ENCODE measurements at regions not wholly inside any gene's neighbourhood (a gene's known extent, or its start where the extent isn't known, plus 50 kb on each side); places are given as distances from the start of the nearest gene placed in this dataset.

DNA sequence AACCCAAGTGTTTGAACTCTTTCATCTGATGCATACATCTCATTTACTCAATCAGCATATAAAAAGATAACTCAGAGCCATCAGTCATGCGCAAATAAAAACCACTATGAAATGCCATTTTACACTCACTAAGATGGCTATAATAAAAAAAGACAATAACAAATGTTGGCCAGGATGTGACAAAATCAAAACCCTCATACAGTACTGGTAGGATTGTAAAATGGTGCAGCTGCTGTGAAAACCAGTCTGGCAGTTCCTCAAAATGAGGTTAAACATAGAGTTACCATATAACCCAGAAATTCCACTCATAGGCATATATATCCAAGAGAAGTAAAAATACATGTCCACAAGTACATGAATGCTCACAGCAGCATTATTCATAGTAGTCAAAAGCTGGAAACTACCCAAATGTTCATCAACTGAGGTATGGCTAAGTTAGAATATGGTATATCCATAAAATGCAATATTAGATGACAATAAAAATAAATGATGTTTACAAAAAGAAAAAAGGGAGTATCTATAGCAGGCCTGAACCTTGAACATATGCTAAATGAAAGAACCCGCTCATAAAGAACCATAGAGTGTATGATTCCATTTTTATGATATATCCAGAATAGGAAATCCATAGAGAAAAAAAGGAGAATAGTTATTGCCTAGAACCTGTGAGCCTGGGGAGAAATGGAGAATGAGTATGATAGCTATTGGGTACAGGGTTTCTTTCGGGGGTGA lies 265.1 kb downstream of the SIPA1L2 start:
- H3K4me3 ChIP-seq (ENCODE audit: low read length), result no peak overlapping the region
- TF ChIP-seq, protein P1, sequence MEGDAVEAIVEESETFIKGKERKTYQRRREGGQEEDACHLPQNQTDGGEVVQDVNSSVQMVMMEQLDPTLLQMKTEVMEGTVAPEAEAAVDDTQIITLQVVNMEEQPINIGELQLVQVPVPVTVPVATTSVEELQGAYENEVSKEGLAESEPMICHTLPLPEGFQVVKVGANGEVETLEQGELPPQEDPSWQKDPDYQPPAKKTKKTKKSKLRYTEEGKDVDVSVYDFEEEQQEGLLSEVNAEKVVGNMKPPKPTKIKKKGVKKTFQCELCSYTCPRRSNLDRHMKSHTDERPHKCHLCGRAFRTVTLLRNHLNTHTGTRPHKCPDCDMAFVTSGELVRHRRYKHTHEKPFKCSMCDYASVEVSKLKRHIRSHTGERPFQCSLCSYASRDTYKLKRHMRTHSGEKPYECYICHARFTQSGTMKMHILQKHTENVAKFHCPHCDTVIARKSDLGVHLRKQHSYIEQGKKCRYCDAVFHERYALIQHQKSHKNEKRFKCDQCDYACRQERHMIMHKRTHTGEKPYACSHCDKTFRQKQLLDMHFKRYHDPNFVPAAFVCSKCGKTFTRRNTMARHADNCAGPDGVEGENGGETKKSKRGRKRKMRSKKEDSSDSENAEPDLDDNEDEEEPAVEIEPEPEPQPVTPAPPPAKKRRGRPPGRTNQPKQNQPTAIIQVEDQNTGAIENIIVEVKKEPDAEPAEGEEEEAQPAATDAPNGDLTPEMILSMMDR (conservative IDR thresholded peaks at IDR 0.05; ENCODE audit: low read length), result no peak
- DNase-seq (ENCODE audit: low read depth), result no peak

DNA sequence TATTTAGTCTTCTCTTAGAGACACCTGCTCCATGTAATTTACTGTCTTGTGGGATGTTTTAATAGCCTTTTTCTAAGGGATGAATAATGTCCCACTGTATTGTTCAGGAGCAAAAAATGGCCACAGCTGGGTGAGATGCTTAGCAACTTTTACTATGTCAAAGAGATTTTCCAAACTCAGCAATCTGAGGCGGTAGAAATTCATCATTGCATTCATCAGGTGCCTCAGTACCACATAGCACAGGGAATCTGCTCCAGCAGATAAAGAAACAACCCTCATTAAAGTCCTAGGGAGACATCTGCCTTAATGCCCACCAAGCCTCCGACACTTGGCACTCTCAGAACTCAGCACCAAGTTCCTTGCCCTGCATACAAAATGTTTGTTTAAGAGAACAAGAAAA lies 266.9 kb downstream of the SIPA1L2 start:
- no peak overlapping the region for H3K4me3 ChIP-seq (ENCODE audit: low read length)
- no peak for DNase-seq (ENCODE audit: low read depth)
- TF ChIP-seq, protein P1 (conservative IDR thresholded peaks at IDR 0.05; ENCODE audit: low read length), result no peak

- DNase-seq (ENCODE audit: low read depth), result peak; percentile 24
- no peak overlapping the region for H3K4me3 ChIP-seq (ENCODE audit: low read length)
- TF ChIP-seq, protein P1 (conservative IDR thresholded peaks at IDR 0.05; ENCODE audit: low read length), result no peak
Measured at GRCh38 chr1:232357416-232357815, 272.5 kb downstream of the SIPA1L2 start.

GRCh38 chr1:232355162-232356006 lies 274.5 kb downstream of the SIPA1L2 start:
- DNase-seq (ENCODE audit: low read depth), result no peak
- H3K4me3 ChIP-seq (ENCODE audit: low read length), result no peak overlapping the region
- TF ChIP-seq, protein P1 (conservative IDR thresholded peaks at IDR 0.05; ENCODE audit: low read length), result no peak

DNA sequence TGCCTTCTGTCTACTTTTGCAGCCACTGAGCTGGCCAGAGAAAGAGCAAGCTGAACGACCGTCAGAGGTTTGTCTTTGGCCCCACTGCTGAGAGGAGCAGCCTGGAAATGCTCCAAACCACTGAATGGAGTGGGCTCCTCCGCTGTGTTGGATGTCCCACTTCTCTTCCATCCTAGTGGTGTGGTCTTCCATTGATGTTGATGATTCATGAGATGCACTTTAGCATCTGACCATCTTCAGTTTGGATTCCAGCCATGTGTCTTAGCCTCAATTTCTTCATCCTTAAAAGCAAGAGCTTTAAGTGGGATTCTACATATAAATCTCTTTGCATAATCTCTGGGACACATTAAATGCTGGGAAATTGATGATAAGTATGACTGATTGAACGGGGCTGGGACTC lies 276.9 kb downstream of the SIPA1L2 start:
- TF ChIP-seq, protein P1 (conservative IDR thresholded peaks at IDR 0.05; ENCODE audit: low read length), result no peak
- no peak for DNase-seq (ENCODE audit: low read depth)
- H3K4me3 ChIP-seq (ENCODE audit: low read length), result no peak overlapping the region

GRCh38 chr1:232352366-232352765 lies 277.6 kb downstream of the SIPA1L2 start:
- no peak overlapping the region for H3K4me3 ChIP-seq (ENCODE audit: low read length)
- TF ChIP-seq, protein P1 (conservative IDR thresholded peaks at IDR 0.05; ENCODE audit: low read length), result no peak
- no peak for DNase-seq (ENCODE audit: low read depth)
